Fibroblast of lung (primary cell): ENCODE measurements at regions not wholly inside any gene's neighbourhood (a gene's known extent, or its start where the extent isn't known, plus 50 kb on each side); places are given as distances from the start of the nearest gene placed in this dataset.

Source experiments
- CTCF ChIP-seq, 2 donors: IDR thresholded peaks in 1 of 2; conservative IDR thresholded peaks in 1 of 2; 1 replicate in 1 of 2; 2 replicates in 1 of 2; pipeline ENCODE4 v1.5.1; 2011 to 2012; ENCODE audit warnings: low read length in 2 of 2, control low read depth in 1 of 2, inconsistent platforms in 1 of 2, low read depth in 1 of 2, mild to moderate bottlenecking in 1 of 2
- EZH2 ChIP-seq: IDR thresholded peaks from 2 replicates; pipeline ENCODE4 v1.5.1; 2012; ENCODE audit warnings: low read length, control low read depth, mild to moderate bottlenecking; ENCODE audit errors: missing control alignments

GRCh38 chr10:83425306-83425705, 714.0 kb upstream of the GHITM start:
- TF ChIP-seq CTCF (conservative IDR thresholded peaks at IDR 0.05 in 1 of 2, IDR thresholded peaks at IDR 0.05 in 1 of 2; ENCODE audit: low read depth in 1 of 2, low read length in 2 of 2): no peak
- no peak for TF ChIP-seq EZH2
